ENCODE measurements at regions not wholly inside any gene's neighbourhood (a gene's known extent, or its start where the extent isn't known, plus 50 kb on each side); places are given as distances from the start of the nearest gene placed in this dataset.

GRCh38 chr16:9334103-9334502 lies 242.7 kb downstream of the HAPSTR1 start:
- WGBS = 96% methylated on average over 1 of the region's 1 CpG
- Histone ChIP-seq H3K9me3 (ENCODE audit: control insufficient read depth in 4 of 4, low read length in 3 of 4) (no peaks in the 10 kb centered on the region), H3K4me1 (ENCODE audit: control insufficient read depth in 4 of 4, insufficient read depth in 4 of 4, low read length in 3 of 4) (no peaks in the 10 kb centered on the region), H3K4me3 (ENCODE audit: low read depth in 1 of 3, low read length in 3 of 3) (no peak overlapping the region), H3K9ac (ENCODE audit: low read depth in 1 of 2, low read length in 2 of 2) (no peak overlapping the region), H3K27me3 (ENCODE audit: control insufficient read depth in 4 of 4, insufficient read depth in 4 of 4, low read length in 3 of 4) (no peaks in the 10 kb centered on the region), H3K27ac (ENCODE audit: low read depth in 1 of 2, low read length in 2 of 2) (no peak overlapping the region), H3K36me3 (ENCODE audit: control insufficient read depth in 4 of 4, insufficient read depth in 3 of 4, low read depth in 1 of 4, low read length in 3 of 4) (no peaks in the 10 kb centered on the region)
- TF ChIP-seq ZBTB33 (IDR thresholded peaks at IDR 0.05) (no peak), MAX (IDR thresholded peaks at IDR 0.05) (no peak)
- DNase-seq (ENCODE audit: low spot score) = no peak

GRCh38 chr16:9337308-9338032 lies 246.0 kb downstream of the HAPSTR1 start:
- Histone ChIP-seq H3K36me3 (ENCODE audit: control insufficient read depth in 4 of 4, insufficient read depth in 3 of 4, low read depth in 1 of 4, low read length in 3 of 4) (no peaks in the 10 kb centered on the region), H3K4me1 (ENCODE audit: control insufficient read depth in 4 of 4, insufficient read depth in 4 of 4, low read length in 3 of 4) (no peaks in the 10 kb centered on the region), H3K27ac (ENCODE audit: low read depth in 1 of 2, low read length in 2 of 2) (no peak overlapping the region), H3K4me3 (ENCODE audit: low read depth in 1 of 3, low read length in 3 of 3) (no peak overlapping the region), H3K27me3 (ENCODE audit: control insufficient read depth in 4 of 4, insufficient read depth in 4 of 4, low read length in 3 of 4) (no peaks in the 10 kb centered on the region), H3K9me3 (ENCODE audit: control insufficient read depth in 4 of 4, low read length in 3 of 4) (no peaks in the 10 kb centered on the region), H3K9ac (ENCODE audit: low read depth in 1 of 2, low read length in 2 of 2) (no peak overlapping the region)
- 67% methylated on average over 4 of the region's 4 CpGs for WGBS
- TF ChIP-seq ZBTB33 (IDR thresholded peaks at IDR 0.05) (no peak), FOXA2 (IDR thresholded peaks at IDR 0.05) (no peak), EGR1 (IDR thresholded peaks at IDR 0.05; ENCODE audit: low read depth in 2 of 2) (no peak)
- DNase-seq (ENCODE audit: low spot score) = no peak

- 72% methylated on average over 2 of the region's 2 CpGs for WGBS
- no peak for TF ChIP-seq NR2F2 (IDR thresholded peaks at IDR 0.05)
- TF ChIP-seq HNF4A (conservative IDR thresholded peaks at IDR 0.05) = no peak
- TF ChIP-seq SP1 (IDR thresholded peaks at IDR 0.05) = no peak
- no peak for TF ChIP-seq CTCF (IDR thresholded peaks at IDR 0.05; ENCODE audit: low read depth, low read length, missing input control)
- no peak for TF ChIP-seq YY1 (IDR thresholded peaks at IDR 0.05)
- no peak for TF ChIP-seq REST (IDR thresholded peaks at IDR 0.05)
- TF ChIP-seq ZBTB33 (IDR thresholded peaks at IDR 0.05) = no peak
- TF ChIP-seq JUND (IDR thresholded peaks at IDR 0.05) = no peak
- no peak for TF ChIP-seq RXRA (IDR thresholded peaks at IDR 0.05)
- TF ChIP-seq TAF1 (conservative IDR thresholded peaks at IDR 0.05) = no peak
- TF ChIP-seq HNF4G (IDR thresholded peaks at IDR 0.05) = no peak
- TF ChIP-seq EGR1 (IDR thresholded peaks at IDR 0.05; ENCODE audit: low read depth in 2 of 2) = no peak
- no peak for TF ChIP-seq RAD21 (IDR thresholded peaks at IDR 0.05)
- TF ChIP-seq GABPA (IDR thresholded peaks at IDR 0.05 in 1 of 2, conservative IDR thresholded peaks at IDR 0.05 in 1 of 2) = no peak
- Histone ChIP-seq H3K9ac (ENCODE audit: low read depth in 1 of 2, low read length in 2 of 2) (no peak overlapping the region), H3K27ac (ENCODE audit: low read depth in 1 of 2, low read length in 2 of 2) (no peak overlapping the region), H3K27me3 (ENCODE audit: control insufficient read depth in 4 of 4, insufficient read depth in 4 of 4, low read length in 3 of 4) (no peaks in the 10 kb centered on the region), H3K36me3 (ENCODE audit: control insufficient read depth in 4 of 4, insufficient read depth in 3 of 4, low read depth in 1 of 4, low read length in 3 of 4) (no peaks in the 10 kb centered on the region), H3K4me3 (ENCODE audit: low read depth in 1 of 3, low read length in 3 of 3) (no peak overlapping the region), H3K4me1 (ENCODE audit: control insufficient read depth in 4 of 4, insufficient read depth in 4 of 4, low read length in 3 of 4) (no peaks in the 10 kb centered on the region), H3K9me3 (ENCODE audit: control insufficient read depth in 4 of 4, low read length in 3 of 4) (no peaks in the 10 kb centered on the region)
- DNase-seq (ENCODE audit: low spot score) = no peak
These were observed 246.6 kb downstream of the HAPSTR1 start for GRCh38 chr16:9338068-9338467.

Data from liver (tissue), 8 donors.